Occipital lobe (tissue), 1 donor: ENCODE measurements at regions not wholly inside any gene's neighbourhood (a gene's known extent, or its start where the extent isn't known, plus 50 kb on each side); places are given as distances from the start of the nearest gene placed in this dataset.
A peak's percentile ranks its signal among the peaks of the same experiment; 100 is the strongest.
"Not testable (repeated sequence)": the region's sequence is repeated elsewhere in the genome, so short reads cannot be mapped to it uniquely, and the experiment has no call there.

ENCODE experiments used
- DNase-seq: peaks from one replicate; lab custom pipeline; 2025; lab: John Stamatoyannopoulos, UW

DNA sequence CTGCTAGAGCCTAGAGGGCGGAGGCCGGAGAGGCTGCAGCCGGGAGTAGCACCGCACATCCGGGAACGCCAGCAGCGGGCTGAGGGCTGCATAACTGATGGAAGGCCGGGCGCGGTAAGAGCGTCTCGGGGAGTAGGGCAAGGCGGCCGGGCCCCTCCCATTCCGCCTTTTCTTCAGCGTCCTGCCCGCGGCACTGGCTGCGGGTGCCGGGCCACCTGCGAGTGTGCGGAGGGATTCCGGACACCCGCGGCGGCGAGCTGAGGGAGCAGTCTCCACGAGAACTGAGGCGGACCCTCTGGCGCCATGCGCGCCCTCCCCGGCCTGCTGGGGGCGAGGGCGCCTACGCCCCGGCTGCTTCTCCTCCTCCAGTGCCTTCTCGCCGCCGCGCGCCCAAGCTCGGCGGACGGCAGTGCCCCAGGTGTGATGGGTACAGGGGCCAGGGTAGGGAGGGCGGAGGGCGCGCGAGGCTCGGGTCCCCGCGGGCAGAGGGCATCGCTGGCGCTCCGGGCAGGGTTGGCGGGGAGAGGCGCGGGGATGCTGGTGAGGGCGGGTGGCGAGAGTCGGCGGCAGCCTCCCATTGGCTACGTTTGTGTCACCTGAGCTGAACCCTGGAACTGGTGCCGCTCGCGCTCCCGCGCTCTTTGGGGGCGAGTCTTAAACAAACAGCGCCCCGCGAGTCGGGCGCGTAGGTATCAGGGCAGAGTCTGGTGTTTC, 334.4 kb downstream of the SRGAP2C start:
- DNase-seq, result peak; percentile 72

DNA sequence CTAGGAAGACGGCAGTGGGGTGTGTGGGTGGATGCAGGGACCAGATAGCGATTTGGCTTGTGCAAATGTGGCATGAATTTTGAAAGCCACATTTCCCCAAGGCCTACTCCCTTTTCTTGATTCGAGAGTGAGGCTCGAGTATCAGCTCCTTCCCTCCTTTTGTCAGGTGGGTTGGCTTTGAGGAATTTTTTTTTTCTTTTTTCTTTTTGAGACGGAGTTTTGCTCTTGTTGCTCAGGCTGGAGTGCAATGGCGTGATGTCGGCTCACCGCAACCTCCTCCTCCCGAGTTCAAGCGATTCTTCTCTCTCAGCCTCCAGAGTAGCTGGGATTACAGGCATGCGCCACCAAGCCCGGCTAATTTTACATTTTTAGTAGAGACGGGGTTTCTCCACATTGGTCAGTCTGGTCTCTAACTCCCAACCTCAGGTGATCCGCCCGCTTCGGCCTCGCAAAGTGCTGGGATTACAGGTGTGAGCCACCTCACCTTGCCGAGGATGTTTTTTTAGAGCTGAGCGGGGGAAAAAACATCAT, 335.0 kb downstream of the SRGAP2C start:
- not testable (repeated sequence) for DNase-seq

DNA sequence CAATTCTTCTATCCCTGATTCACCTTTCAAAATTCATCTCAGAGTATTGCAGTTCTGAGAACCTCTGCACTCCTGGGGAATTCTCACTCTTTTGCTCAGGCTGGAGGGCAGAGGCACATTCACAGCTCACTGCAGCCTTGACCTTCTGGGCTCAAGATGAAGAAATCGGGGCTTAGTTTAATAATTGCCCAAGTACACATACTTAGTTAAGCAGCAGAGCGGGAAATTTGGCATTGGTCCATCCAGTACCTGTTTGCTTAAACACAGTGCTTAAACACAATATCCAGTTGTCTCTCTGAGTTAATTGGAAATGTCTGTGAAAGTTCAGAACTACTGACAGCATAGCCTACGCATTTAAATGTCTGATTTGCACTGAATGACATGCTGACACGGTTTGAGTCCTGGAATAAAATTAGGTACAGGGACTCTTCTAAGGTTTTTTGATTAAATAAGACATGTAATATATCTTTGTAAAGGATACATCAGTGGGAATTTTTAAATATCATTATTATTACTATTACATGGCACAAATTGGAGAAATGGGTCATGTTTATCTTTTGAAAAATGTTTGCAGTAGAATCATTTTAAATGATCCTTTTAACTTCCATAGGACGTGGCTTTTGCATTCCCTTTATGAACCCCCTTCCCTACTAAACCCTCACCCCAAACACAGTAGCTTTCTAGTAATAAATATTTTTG, 337.4 kb downstream of the SRGAP2C start:
- DNase-seq, result no peak

DNA sequence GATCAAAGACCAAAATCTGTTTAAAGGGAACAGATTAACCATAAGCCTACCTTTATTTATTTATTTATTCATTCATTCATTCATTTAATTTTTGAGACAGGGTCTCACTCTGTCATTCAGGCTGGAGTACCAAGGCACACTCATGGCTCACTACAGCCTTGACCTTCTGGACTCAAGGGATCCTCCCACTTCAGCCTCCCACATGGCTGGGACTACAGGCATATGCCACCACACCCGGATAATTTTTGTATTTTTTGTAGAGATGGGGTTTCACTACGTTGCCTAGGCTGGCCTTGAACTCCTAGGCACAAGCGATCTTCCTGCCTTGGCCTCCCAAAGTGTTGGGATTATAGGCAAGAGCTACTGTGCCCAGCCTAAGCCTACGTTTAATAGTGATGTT, 338.3 kb downstream of the SRGAP2C start:
- DNase-seq, result not testable (repeated sequence)

DNA sequence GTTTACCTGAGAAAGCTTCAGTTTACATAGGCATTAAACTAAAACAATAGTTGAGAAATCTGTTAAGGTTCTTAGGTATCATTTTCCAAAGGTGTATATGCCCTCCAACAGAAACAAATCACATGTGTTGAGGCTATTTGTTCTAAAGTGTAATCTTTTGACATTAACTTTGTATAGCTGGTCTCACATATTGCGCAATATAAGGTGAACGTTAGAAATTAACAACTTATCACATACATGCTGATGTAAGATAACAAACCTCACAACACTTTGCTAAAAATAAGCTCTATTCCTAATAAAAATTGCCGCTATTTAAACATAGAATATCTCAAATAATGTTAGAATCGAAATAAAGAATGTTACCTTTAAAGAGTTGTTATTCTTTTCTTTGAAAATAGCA, 340.6 kb downstream of the SRGAP2C start:
- no peak for DNase-seq

DNA sequence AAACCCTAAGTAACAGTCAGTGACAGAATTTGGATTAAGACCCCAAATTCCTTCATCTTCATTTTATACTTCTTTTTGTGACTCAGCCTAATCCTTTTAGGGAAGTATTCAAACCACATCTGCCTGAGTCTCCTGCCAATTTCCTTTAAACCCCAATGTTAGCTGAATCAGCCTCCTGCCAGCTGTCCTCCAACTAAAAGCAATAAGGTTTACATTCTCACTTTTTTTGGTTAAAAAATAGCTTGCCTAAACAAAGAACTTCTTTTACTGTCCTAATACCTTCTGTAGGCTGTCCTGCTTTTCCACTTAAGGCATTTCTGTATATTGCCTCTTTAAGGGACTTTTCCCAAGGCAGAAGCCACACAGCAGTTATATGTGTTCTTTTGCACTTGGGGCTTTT, 344.2 kb downstream of the SRGAP2C start:
- DNase-seq, result not testable (repeated sequence)

DNA sequence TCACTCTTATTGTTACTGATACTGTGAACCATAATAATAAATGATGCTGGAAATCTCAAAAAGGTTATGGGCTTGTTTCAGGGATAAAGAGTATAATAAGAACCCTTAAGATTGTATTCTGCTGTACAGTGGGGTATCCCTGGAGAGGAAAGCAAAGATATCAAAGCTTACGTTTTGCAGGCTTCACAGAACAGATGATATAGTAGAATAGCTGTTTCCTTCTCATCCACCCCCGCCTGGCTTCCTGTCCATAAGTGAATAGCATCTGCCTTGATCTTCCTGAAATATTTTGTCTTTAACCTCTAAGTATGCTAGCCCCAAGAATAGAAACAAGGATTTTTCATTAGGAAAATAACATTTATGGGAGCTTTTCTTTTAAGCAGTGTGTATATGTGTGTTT, 345.3 kb downstream of the SRGAP2C start:
- not testable (repeated sequence) for DNase-seq

DNA sequence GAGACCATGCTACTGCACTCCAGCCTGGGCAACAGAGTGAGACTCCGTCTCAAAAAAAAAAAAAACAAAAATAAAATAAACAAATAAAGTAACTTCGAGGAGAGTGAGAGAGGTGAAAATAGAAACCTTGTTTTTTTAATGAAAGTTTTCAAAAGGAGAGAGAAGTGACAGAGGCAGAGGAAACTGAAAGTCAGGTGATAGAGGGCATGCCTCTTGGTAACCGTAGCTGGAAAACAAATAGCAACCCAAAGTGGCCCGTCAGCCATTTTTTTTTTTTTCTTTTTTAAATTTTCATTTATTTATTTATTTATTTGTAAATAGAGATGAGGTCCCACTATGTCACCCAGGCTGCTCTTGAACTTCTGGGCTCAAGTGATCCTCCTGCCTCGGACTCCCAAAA, 347.0 kb downstream of the SRGAP2C start:
- not testable (repeated sequence) for DNase-seq

DNA sequence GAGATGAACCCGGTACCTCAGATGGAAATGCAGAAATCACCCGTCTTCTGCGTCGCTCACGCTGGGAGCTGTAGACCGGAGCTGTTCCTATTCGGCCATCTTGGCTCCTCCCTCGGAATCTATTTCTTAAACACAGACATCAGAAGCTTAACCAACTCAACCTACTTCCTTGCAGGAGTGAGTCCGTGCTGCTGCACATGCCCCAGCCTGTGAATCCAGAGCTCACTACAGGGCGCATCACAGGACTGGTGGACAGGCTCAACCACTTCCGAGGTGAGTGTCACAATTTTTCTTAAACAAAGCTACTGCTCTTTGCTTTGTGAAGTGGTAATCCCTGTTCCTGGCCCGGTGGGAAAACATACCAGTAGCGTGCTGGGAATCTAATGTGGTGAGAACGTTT, 353.4 kb downstream of the SRGAP2C start:
- not testable (repeated sequence) for DNase-seq

DNA sequence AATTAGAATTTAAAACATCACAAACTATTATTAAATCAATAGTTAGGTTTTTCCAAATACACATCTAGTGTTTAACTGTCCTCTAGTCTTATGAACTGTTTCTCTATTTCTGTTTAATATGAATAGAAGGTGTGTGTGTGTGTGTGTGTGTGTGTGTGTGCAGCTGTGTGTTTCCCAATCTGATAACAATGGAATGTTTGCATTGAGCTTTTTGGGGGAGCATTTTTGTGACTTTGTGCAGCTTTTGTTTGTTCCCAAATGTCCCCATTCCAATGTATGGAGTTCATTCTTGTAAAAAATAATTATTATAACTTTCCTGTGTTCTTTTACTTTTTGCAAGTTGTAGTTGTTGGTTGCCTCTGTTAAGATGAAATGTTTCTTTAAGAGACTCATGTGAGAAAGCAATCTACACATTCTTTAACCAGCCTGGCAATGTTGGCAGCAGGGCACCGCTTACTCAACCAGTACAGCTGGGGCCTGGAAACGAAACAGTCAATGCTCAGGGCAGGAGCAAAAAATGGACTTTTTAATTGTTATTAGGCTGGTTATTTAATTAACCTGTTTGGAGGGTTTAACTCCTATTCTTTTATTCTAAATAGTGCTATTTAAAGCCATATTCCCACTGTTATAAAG, 354.3 kb downstream of the SRGAP2C start:
- DNase-seq, result no peak

DNA sequence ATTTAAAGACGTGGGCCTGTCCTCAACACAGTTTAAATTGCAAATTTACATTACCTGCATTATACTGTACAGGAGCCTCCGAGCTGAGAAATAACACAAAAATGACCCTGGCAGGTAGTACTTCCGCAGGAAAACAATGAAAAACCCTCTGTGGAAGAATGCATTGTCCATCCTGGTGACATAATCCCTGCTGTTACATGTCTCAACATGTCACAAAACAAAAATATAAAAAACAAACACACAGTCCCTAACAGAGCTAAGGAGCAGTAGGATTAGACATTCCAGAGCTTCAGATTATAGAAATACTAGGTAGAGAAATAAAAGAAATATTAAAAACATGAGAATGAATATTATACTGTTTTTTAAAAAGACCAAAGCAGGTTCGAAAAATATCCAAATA, 359.2 kb downstream of the SRGAP2C start:
- DNase-seq, result not testable (repeated sequence)

DNA sequence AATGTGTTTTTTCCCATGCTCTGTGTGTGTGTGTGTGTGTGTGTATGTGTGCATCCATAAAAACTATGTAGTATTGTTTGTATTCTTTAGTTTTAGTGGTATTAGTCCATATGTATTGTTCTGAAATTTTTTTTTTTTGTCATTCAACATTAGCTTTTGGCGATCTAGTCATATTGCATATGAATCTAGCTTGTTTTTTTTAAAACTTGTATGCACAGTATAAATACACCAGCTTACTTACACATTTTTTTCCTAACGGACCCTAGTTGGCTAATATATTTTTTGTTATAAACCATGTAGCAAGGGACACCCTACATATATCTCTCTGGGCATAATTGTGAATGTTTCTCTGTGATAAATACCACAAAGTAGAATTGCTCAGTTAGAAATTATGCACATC, 359.7 kb downstream of the SRGAP2C start:
- DNase-seq, result no peak

DNA sequence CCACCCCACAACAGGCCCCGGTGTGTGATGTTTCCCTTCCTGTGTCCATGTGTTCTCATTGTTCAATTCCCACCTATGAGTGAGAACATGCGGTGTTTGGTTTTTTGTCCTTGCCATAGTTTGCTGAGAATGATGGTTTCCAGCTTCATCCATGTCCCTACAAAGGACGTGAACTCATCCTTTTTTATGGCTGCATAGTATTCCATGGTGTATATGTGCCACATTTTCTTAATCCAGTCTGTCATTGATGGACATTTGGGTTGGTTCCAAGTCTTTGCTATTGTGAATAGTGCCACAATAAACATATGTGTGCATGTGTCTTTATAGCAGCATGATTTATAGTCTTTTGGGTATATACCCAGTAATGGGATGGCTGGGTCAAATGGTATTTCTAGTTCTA, 361.1 kb downstream of the SRGAP2C start:
- not testable (repeated sequence) for DNase-seq

DNA sequence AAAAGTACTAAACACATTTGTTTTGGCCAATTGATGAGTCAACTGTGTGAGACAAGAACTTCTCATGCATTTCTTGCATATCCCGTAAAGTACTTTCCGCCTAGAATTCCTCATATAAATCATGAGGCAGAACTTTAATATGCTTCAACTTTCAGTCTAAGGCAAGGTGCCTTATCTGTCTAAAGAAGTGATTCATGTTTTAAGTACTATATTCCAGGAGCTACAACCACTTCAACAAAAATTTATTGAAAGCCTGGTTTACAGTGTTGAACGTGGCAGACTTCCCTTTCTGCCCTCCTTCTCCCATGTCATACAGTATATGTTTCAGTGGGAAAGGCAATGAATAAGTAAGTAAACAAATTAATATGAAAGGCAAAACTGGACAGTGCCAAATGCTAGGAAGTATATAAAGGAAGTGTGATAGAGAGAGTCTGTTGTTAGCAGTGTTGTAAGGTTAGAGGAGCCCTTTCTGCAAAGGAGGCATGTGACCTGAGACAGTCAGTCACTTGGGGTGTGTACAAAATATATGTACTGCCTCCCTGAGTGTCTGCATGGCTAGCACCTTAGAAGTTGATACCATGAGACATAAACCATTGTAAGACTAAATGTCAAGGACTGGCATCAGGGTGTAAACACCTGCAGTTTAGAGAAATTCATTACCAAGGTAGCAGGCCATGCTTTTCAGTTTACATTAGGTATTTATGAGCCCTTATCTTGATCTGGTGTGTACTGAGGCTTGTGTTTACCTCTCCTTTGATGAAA, 362.2 kb downstream of the SRGAP2C start:
- DNase-seq, result no peak

DNA sequence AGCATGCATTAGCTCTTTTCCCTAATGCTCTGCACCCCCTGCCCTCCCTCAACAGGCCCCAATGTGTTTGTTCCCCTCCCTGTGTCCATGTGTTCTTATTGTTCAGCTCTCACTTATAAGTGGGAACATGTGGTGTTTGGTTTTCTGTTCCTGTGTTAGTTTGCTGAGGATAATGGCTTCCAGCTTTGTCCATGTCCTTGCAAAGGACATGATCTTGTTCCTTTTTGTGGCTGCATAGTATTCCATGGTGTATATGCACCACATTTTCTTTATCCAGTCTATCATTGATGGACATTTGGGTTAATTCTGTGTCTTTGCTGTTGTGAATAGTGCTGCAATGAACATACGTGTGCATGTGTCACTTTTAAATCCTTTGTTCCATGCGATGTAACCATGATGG, 363.0 kb downstream of the SRGAP2C start:
- not testable (repeated sequence) for DNase-seq

DNA sequence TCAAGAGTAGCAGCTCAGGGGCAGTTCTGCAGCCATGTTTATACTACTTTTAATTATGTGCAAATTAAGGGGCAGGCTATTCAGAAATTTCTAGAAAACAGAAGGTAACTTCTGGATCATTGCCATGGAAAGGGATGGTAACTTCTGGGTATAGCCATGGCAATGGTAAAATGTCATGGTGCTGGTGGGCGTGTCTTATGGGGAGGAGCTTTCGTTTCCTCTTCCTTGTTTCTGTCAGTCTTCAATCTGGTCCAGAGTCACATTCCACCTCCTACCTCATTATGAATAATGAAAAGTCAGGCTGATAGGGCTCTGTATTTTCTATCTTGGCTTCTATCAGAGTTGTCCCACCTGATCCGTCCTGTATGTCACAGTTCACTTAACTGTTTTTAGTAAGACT, 366.0 kb downstream of the SRGAP2C start:
- not testable (repeated sequence) for DNase-seq

DNA sequence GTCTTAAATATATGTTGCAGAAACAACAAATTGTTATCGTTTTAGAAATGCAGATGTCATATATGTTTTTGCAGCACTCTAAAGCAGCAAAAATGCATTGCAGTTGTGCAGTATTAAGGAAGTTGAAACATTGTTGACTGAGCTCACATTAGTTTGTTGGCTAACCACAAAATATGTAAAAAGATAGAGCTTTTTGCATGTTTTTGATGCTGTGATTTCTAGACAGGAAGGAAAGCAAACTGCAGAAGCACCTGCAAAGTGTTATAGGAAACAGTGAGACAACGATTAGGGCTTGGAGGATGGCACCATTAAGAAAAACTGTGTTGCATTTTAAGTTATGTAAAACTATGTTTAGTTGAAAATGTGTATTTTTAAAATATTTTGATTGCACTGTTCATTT, 366.7 kb downstream of the SRGAP2C start:
- DNase-seq, result not testable (repeated sequence)

DNA sequence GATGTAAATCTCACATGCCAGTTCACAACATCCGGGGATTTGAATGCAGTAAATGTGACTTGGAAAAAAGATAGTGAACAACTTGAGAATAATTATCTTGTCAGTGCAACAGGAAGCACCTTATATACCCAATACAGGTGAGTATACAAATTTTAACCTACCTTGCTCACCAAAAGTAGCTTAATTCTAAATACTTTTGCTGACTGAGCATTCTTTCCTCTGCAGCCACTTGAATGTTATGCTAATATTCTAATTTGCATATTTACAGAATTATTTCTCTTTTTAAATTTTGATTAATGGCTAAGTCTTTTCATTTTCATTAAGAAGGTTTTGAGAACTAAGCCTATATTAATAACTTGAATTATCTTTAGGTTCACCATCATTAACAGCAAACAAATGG, 371.8 kb downstream of the SRGAP2C start:
- not testable (repeated sequence) for DNase-seq

DNA sequence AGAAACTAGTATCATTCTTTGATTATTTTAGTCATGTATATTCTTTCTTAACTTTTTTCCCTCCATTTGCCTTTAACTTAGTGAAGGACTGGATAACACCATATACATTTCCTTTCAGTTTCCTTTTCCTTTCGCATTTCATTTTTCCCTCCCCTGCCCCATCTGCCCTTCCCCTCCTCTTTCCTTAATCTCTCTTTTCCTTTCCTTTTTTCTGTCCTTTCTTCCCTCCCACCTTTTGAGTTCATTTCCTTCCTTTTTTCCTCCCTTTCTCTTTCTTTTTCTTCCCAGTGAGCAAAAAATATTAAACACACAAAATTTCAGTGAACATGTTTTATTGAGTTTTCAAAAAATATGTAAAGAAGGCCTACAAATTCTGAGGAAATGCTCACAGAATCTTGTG, 373.3 kb downstream of the SRGAP2C start:
- not testable (repeated sequence) for DNase-seq

DNA sequence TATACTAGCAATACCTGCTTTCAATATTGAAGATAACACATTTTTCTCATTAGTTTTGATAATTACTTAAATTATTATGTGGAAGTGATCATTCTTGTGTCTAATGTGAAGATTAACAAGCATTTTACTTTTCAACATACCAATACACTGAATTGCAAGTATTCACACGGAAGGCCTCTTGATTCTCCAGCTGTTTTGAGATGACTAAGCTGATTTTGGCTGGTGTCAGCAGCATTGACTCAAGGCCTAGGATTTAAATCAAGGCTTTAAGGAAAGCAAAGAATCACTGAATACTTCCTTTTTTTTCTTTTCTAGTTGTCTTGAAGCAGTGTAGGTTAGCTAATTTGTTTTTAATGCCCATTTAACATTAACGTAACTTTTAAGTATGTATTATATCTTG, 373.7 kb downstream of the SRGAP2C start:
- DNase-seq, result no peak

DNA sequence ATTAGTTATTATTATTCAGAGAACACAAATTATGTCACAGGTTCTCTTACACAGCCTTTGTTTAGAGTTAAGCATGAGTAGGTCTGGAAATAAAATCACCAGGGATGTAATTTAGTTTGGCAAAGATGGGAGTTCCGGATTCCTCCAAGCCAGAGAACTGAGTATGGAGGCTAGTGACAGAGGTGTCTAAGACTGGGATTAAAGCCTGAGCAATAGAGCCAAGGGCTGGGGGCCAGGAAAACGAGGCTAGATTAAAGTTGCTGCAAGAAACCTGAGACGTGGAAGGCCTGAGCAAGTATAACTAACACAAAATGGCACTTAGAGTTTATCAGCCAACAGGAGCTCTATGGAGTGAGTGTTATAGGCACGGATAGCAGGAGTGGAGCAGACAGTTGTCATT, 381.6 kb downstream of the SRGAP2C start:
- DNase-seq, result no peak

DNA sequence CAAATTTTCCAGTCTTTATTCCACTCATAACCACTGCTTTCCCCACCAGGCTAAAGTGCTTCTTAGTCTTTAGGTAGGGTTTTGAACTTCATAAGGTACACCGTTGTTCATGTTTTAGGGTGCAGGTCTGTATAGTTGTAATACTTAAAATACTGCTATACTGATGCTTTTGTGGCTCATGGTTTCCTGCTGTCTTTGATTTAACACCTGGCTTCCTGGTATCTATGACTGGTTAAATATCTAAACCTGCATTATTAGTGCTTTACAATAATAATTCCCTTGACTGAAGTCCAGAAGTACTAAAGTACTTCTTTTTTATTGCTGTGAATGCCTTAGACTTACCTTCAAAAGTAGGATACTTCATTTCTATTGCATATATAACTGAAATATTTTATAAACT, 384.7 kb downstream of the SRGAP2C start:
- DNase-seq, result no peak
